ENCODE measurements at regions not wholly inside any gene's neighbourhood (a gene's known extent, or its start where the extent isn't known, plus 50 kb on each side); places are given as distances from the start of the nearest gene placed in this dataset.
"Not testable (repeated sequence)": the region's sequence is repeated elsewhere in the genome, so short reads cannot be mapped to it uniquely, and the experiment has no call there.

GRCh38 chr16:29602247-29602625 lies 60.8 kb upstream of the SPN start:
- TF ChIP-seq CTCF (IDR thresholded peaks at IDR 0.05); POLR2A (IDR thresholded peaks at IDR 0.05); POLR2AphosphoS5 (IDR thresholded peaks at IDR 0.05; ENCODE audit: insufficient read depth in 1 of 2, low read depth in 1 of 2): not testable (repeated sequence)

All from vagina (tissue), 2 donors.